CD8-positive, alpha-beta memory T cell (primary cell): ENCODE measurements at regions not wholly inside any gene's neighbourhood (a gene's known extent, or its start where the extent isn't known, plus 50 kb on each side); places are given as distances from the start of the nearest gene placed in this dataset.

ENCODE experiments used
- CTCF ChIA-PET: fragments of 350-600 bp; sonication (Branson Sonifier 250); formaldehyde crosslinking; loops from one replicate; lab custom pipeline; 2021; ENCODE audit warnings: antibody characterized with exemption; lab: Charles Lee
- POLR2A ChIA-PET: fragments of 350-600 bp; sonication (Branson Sonifier 250); formaldehyde crosslinking; loops from one replicate; lab custom pipeline; 2021; ENCODE audit warnings: antibody characterized with exemption; lab: Charles Lee
- DNase-seq, 5 donors: peaks; one replicate each; pipeline versions ENCODE4 v3.0.0 to v3.0.0-alpha.2; 2020 to 2022; ENCODE audit warnings: mixed read lengths in 1 of 5
- H3K27ac ChIP-seq: one replicate; pipeline ENCODE4 v1.7.0; 2013; ENCODE audit warnings: low read depth, mild to moderate bottlenecking, low read length, moderate library complexity
- H3K27me3 ChIP-seq: 2 replicates; pipeline ENCODE4 v1.7.0; 2013; ENCODE audit warnings: low read length, mild to moderate bottlenecking; ENCODE audit not compliant: insufficient read depth, poor library complexity, severe bottlenecking
- H3K36me3 ChIP-seq: 2 replicates; pipeline ENCODE4 v1.7.0; 2013; ENCODE audit warnings: mild to moderate bottlenecking, low read length, moderate library complexity; ENCODE audit not compliant: insufficient read depth
- H3K4me1 ChIP-seq: 2 replicates; pipeline ENCODE4 v1.7.0; 2013; ENCODE audit warnings: mild to moderate bottlenecking, low read length, moderate library complexity; ENCODE audit not compliant: insufficient read depth
- H3K4me3 ChIP-seq: 2 replicates; pipeline ENCODE4 v1.7.0; 2013; ENCODE audit warnings: mild to moderate bottlenecking, low read length
- H3K9me3 ChIP-seq: 2 replicates; pipeline ENCODE4 v1.7.0; 2013; ENCODE audit warnings: mild to moderate bottlenecking, low read length
- H3K27ac Mint-ChIP-seq, 8 donors: one replicate each; pipeline ENCODE4 v1.8.0; 2020 to 2021; ENCODE audit warnings: mixed read lengths in 8 of 8, mild to moderate bottlenecking in 6 of 8, inconsistent platforms in 3 of 8, moderate library complexity in 3 of 8
- H3K27me3 Mint-ChIP-seq, 2 donors: one replicate each; pipeline ENCODE4 v1.8.0; 2020 to 2021; ENCODE audit warnings: mixed read lengths in 2 of 2, mild to moderate bottlenecking in 1 of 2, moderate library complexity in 1 of 2
- H3K36me3 Mint-ChIP-seq, 3 donors: one replicate each; pipeline ENCODE4 v1.8.0; 2020 to 2021; ENCODE audit warnings: mixed read lengths in 3 of 3, inconsistent platforms in 1 of 3, mild to moderate bottlenecking in 1 of 3
- H3K4me1 Mint-ChIP-seq, 3 donors: one replicate each; pipeline ENCODE4 v1.8.0; 2020 to 2021; ENCODE audit warnings: mixed read lengths in 3 of 3, inconsistent platforms in 1 of 3, mild to moderate bottlenecking in 1 of 3
- H3K4me3 Mint-ChIP-seq, 7 donors: one replicate each; pipeline ENCODE4 v1.8.0; 2020 to 2021; ENCODE audit warnings: mixed read lengths in 7 of 7, mild to moderate bottlenecking in 6 of 7, moderate library complexity in 4 of 7, inconsistent platforms in 2 of 7
- H3K9me3 Mint-ChIP-seq, 5 donors: one replicate each; pipeline ENCODE4 v1.8.0; 2020 to 2022; ENCODE audit warnings: mixed read lengths in 5 of 5, mild to moderate bottlenecking in 3 of 5, moderate library complexity in 2 of 5, inconsistent platforms in 1 of 5

- H3K4me3 ChIP-seq = no peak overlapping the region
- no peak overlapping the region for H3K4me3 Mint-ChIP-seq
- H3K27ac ChIP-seq = no peak overlapping the region
- DNase-seq = no peak
- H3K36me3 Mint-ChIP-seq = no peaks in the 10 kb centered on the region
- POLR2A ChIA-PET = no interaction called here
- no peaks in the 10 kb centered on the region for H3K36me3 ChIP-seq
- H3K27me3 Mint-ChIP-seq = peaks cover 20 to 54% of the 10 kb centered on the region in 2 donors
- peaks cover 3% of the 10 kb centered on the region for H3K9me3 ChIP-seq
- no peaks in the 10 kb centered on the region for H3K4me1 Mint-ChIP-seq
- CTCF ChIA-PET = no interaction called here
- no peak overlapping the region for H3K27ac Mint-ChIP-seq
- H3K4me1 ChIP-seq = no peaks in the 10 kb centered on the region
- H3K9me3 Mint-ChIP-seq = peaks cover 14 to 22% (median 18%) of the 10 kb centered on the region in 5 donors
- no peaks in the 10 kb centered on the region for H3K27me3 ChIP-seq
These were observed 170.1 kb upstream of the PITX1 start for GRCh38 chr5:135204151-135204600.

- no peaks in the 10 kb centered on the region for H3K4me1 ChIP-seq
- Mint-ChIP-seq H3K27me3 (peaks cover 20 to 55% of the 10 kb centered on the region in 2 donors), H3K27ac (no peak overlapping the region), H3K9me3 (peaks cover 14 to 22% (median 18%) of the 10 kb centered on the region in 5 donors), H3K36me3 (peaks cover 0 to 1% (median 0%) of the 10 kb centered on the region in 3 donors), H3K4me3 (no peak overlapping the region), H3K4me1 (no peaks in the 10 kb centered on the region)
- no peaks in the 10 kb centered on the region for H3K36me3 ChIP-seq
- DNase-seq = no peak
- no peak overlapping the region for H3K27ac ChIP-seq
- ChIA-PET POLR2A (no interaction called here), CTCF (no interaction called here)
- no peak overlapping the region for H3K4me3 ChIP-seq
- H3K27me3 ChIP-seq = no peaks in the 10 kb centered on the region
- H3K9me3 ChIP-seq = peaks cover 3% of the 10 kb centered on the region
These were observed 169.6 kb upstream of the PITX1 start for GRCh38 chr5:135203593-135204036.

GRCh38 chr5:135203019-135203418 is 169.0 kb upstream of the PITX1 start:
- no peak for DNase-seq
- ChIA-PET POLR2A (no interaction called here), CTCF (no interaction called here)
- H3K36me3 Mint-ChIP-seq = peaks cover 0 to 1% (median 0%) of the 10 kb centered on the region in 3 donors
- H3K36me3 ChIP-seq = no peaks in the 10 kb centered on the region
- peaks cover 14 to 22% (median 18%) of the 10 kb centered on the region in 5 donors for H3K9me3 Mint-ChIP-seq
- H3K27me3 Mint-ChIP-seq = peaks cover 17 to 55% of the 10 kb centered on the region in 2 donors
- H3K4me3 ChIP-seq = no peak overlapping the region
- no peak overlapping the region for H3K27ac Mint-ChIP-seq
- no peak overlapping the region for H3K27ac ChIP-seq
- H3K9me3 ChIP-seq = peaks cover 3% of the 10 kb centered on the region
- no peaks in the 10 kb centered on the region for H3K4me1 Mint-ChIP-seq
- H3K4me3 Mint-ChIP-seq = no peak overlapping the region
- no peaks in the 10 kb centered on the region for H3K27me3 ChIP-seq
- no peaks in the 10 kb centered on the region for H3K4me1 ChIP-seq

GRCh38 chr5:135199919-135200318 is 165.9 kb upstream of the PITX1 start:
- Histone ChIP-seq H3K27ac (no peak overlapping the region), H3K4me1 (no peaks in the 10 kb centered on the region), H3K4me3 (no peak overlapping the region), H3K36me3 (no peaks in the 10 kb centered on the region), H3K9me3 (peaks cover 3% of the 10 kb centered on the region), H3K27me3 (no peaks in the 10 kb centered on the region)
- Mint-ChIP-seq H3K27ac (no peak overlapping the region), H3K36me3 (peaks cover 0 to 1% (median 0%) of the 10 kb centered on the region in 3 donors), H3K4me3 (no peak overlapping the region), H3K27me3 (peaks cover 14 to 52% of the 10 kb centered on the region in 2 donors), H3K4me1 (no peaks in the 10 kb centered on the region), H3K9me3 (peaks cover 14 to 22% (median 18%) of the 10 kb centered on the region in 5 donors)
- ChIA-PET CTCF (no interaction called here), POLR2A (no interaction called here)
- no peak for DNase-seq

GRCh38 chr5:135196483-135196882 is 162.5 kb upstream of the PITX1 start:
- Mint-ChIP-seq H3K4me3 (no peak overlapping the region), H3K36me3 (peaks cover 0 to 1% (median 0%) of the 10 kb centered on the region in 3 donors), H3K9me3 (peaks cover 0 to 9% (median 0%) of the 10 kb centered on the region in 5 donors), H3K27me3 (peaks cover 12 to 57% of the 10 kb centered on the region in 2 donors), H3K27ac (no peak overlapping the region), H3K4me1 (no peaks in the 10 kb centered on the region)
- Histone ChIP-seq H3K4me1 (no peaks in the 10 kb centered on the region), H3K27me3 (no peaks in the 10 kb centered on the region), H3K4me3 (no peak overlapping the region), H3K36me3 (no peaks in the 10 kb centered on the region), H3K27ac (no peak overlapping the region), H3K9me3 (no peaks in the 10 kb centered on the region)
- no peak for DNase-seq
- ChIA-PET POLR2A (no interaction called here), CTCF (no interaction called here)

- DNase-seq = no peak
- Mint-ChIP-seq H3K4me3 (no peak overlapping the region), H3K4me1 (peaks cover 0 to 7% (median 0%) of the 10 kb centered on the region in 3 donors), H3K27ac (no peak overlapping the region), H3K36me3 (peaks cover 0 to 1% (median 0%) of the 10 kb centered on the region in 3 donors), H3K9me3 (peaks cover 0 to 3% (median 0%) of the 10 kb centered on the region in 5 donors), H3K27me3 (peaks cover 18 to 66% of the 10 kb centered on the region in 2 donors)
- no peak overlapping the region for H3K4me3 ChIP-seq
- no peaks in the 10 kb centered on the region for H3K36me3 ChIP-seq
- H3K27ac ChIP-seq = no peak overlapping the region
- H3K9me3 ChIP-seq = no peaks in the 10 kb centered on the region
- H3K27me3 ChIP-seq = no peaks in the 10 kb centered on the region
- no peaks in the 10 kb centered on the region for H3K4me1 ChIP-seq
- CTCF ChIA-PET = no interaction called here
- POLR2A ChIA-PET = no interaction called here
These were observed 161.2 kb upstream of the PITX1 start for GRCh38 chr5:135195270-135195608.

GRCh38 chr5:135194573-135195269 is 160.7 kb upstream of the PITX1 start:
- DNase-seq = no peak
- Mint-ChIP-seq H3K27ac (no peak overlapping the region), H3K4me3 (no peak overlapping the region), H3K9me3 (peaks cover 0 to 1% (median 0%) of the 10 kb centered on the region in 5 donors), H3K4me1 (peaks cover 0 to 7% (median 0%) of the 10 kb centered on the region in 3 donors), H3K27me3 (peaks cover 16 to 66% of the 10 kb centered on the region in 2 donors), H3K36me3 (peaks cover 0 to 1% (median 0%) of the 10 kb centered on the region in 3 donors)
- H3K4me1 ChIP-seq = no peaks in the 10 kb centered on the region
- no peaks in the 10 kb centered on the region for H3K9me3 ChIP-seq
- H3K4me3 ChIP-seq = no peak overlapping the region
- no peaks in the 10 kb centered on the region for H3K36me3 ChIP-seq
- no peaks in the 10 kb centered on the region for H3K27me3 ChIP-seq
- POLR2A ChIA-PET = no interaction called here
- H3K27ac ChIP-seq = no peak overlapping the region
- CTCF ChIA-PET = no interaction called here

GRCh38 chr5:135194126-135194488 is 160.1 kb upstream of the PITX1 start:
- H3K27me3 ChIP-seq = no peaks in the 10 kb centered on the region
- ChIA-PET POLR2A (no interaction called here), CTCF (no interaction called here)
- H3K4me1 ChIP-seq = no peaks in the 10 kb centered on the region
- H3K36me3 ChIP-seq = no peaks in the 10 kb centered on the region
- no peak for DNase-seq
- H3K9me3 ChIP-seq = no peaks in the 10 kb centered on the region
- no peak overlapping the region for H3K4me3 ChIP-seq
- Mint-ChIP-seq H3K36me3 (peaks cover 0 to 1% (median 0%) of the 10 kb centered on the region in 3 donors), H3K27ac (no peak overlapping the region), H3K4me3 (no peak overlapping the region), H3K9me3 (no peaks in the 10 kb centered on the region), H3K27me3 (peaks cover 16 to 63% of the 10 kb centered on the region in 2 donors), H3K4me1 (peaks cover 0 to 7% (median 0%) of the 10 kb centered on the region in 3 donors)
- H3K27ac ChIP-seq = no peak overlapping the region
